HUES64 (cell line): ENCODE measurements at regions not wholly inside any gene's neighbourhood (a gene's known extent, or its start where the extent isn't known, plus 50 kb on each side); places are given as distances from the start of the nearest gene placed in this dataset.

ENCODE experiments used
- H3K27ac ChIP-seq: 2 replicates; pipeline ENCODE4 v1.7.0; 2013; ENCODE audit warnings: low read depth, low read length, inconsistent platforms
- H3K27me3 ChIP-seq: 2 replicates; pipeline ENCODE4 v1.6.1; 2013; ENCODE audit warnings: mild to moderate bottlenecking, low read length; ENCODE audit not compliant: insufficient read depth
- H3K36me3 ChIP-seq: 2 replicates; pipeline ENCODE4 v1.6.1; 2013; ENCODE audit warnings: mild to moderate bottlenecking, low read length; ENCODE audit not compliant: insufficient read depth
- H3K4me1 ChIP-seq: 2 replicates; pipeline ENCODE4 v1.6.1; 2013; ENCODE audit warnings: mild to moderate bottlenecking, low read length, moderate library complexity; ENCODE audit not compliant: insufficient read depth
- H3K4me3 ChIP-seq: 2 replicates; pipeline ENCODE4 v1.5.1; 2013; ENCODE audit warnings: mild to moderate bottlenecking, low read length, moderate library complexity
- H3K9ac ChIP-seq: 2 replicates; pipeline ENCODE4 v1.6.1; 2013; ENCODE audit warnings: mild to moderate bottlenecking, low read depth, low read length
- H3K9me3 ChIP-seq: 2 replicates; pipeline ENCODE4 v1.6.1; 2013; ENCODE audit warnings: low read depth, low read length; ENCODE audit not compliant: insufficient read depth
- WGBS: fragments of 150-250, 120-280 bp; methylation state at CpG from one replicate; pipeline ENCODE4 v1.1.7; 2013; ENCODE audit warnings: missing lambda C conversion rate; 5-methylcytosine and 5-hydroxymethylcytosine counted together

- H3K4me1 ChIP-seq: 0 out of 2 replicates have a peak, but pooled peaks cover 7% of the 10 kb centered on the region
- H3K9me3 ChIP-seq: peaks cover 15% of the 10 kb centered on the region
- no peaks in the 10 kb centered on the region for H3K27me3 ChIP-seq
- no peaks in the 10 kb centered on the region for H3K36me3 ChIP-seq
- no peak overlapping the region for H3K27ac ChIP-seq
- 94% methylated on average over 4 of the region's 4 CpGs for WGBS
- no peak overlapping the region for H3K4me3 ChIP-seq
- no peak overlapping the region for H3K9ac ChIP-seq
These were observed 50.3 kb upstream of the SORBS2 start for GRCh38 chr4:185862340-185862739.

GRCh38 chr4:185863946-185864345 lies 52.0 kb upstream of the SORBS2 start:
- peaks cover 7% of the 10 kb centered on the region; the same call in 1 of the 2 replicates for H3K4me1 ChIP-seq
- no peaks in the 10 kb centered on the region for H3K27me3 ChIP-seq
- H3K9me3 ChIP-seq: peaks cover 3% of the 10 kb centered on the region; the same call in 1 of the 2 replicates
- no peak overlapping the region for H3K9ac ChIP-seq
- 100% methylated on average over 1 of the region's 1 CpG for WGBS
- no peaks in the 10 kb centered on the region for H3K36me3 ChIP-seq
- no peak overlapping the region for H3K4me3 ChIP-seq
- no peak overlapping the region for H3K27ac ChIP-seq

- 92% methylated on average over 4 of the region's 4 CpGs for WGBS
- no peak overlapping the region for H3K4me3 ChIP-seq
- H3K27ac ChIP-seq: no peak overlapping the region
- no peaks in the 10 kb centered on the region for H3K36me3 ChIP-seq
- H3K9me3 ChIP-seq: no peaks in the 10 kb centered on the region
- no peaks in the 10 kb centered on the region for H3K27me3 ChIP-seq
- peaks cover 15% of the 10 kb centered on the region; the same call in 1 of the 2 replicates for H3K4me1 ChIP-seq
- no peak overlapping the region for H3K9ac ChIP-seq
These were observed 53.9 kb upstream of the SORBS2 start for GRCh38 chr4:185865901-185866328.

GRCh38 chr4:185867770-185868169 lies 55.8 kb upstream of the SORBS2 start:
- H3K27ac ChIP-seq: no peak overlapping the region
- peaks cover 15% of the 10 kb centered on the region; the same call in 1 of the 2 replicates for H3K4me1 ChIP-seq
- no peaks in the 10 kb centered on the region for H3K36me3 ChIP-seq
- H3K4me3 ChIP-seq: no peak overlapping the region
- 80% methylated on average over 3 of the region's 3 CpGs for WGBS
- H3K27me3 ChIP-seq: no peaks in the 10 kb centered on the region
- H3K9me3 ChIP-seq: no peaks in the 10 kb centered on the region
- H3K9ac ChIP-seq: no peak overlapping the region

- Histone ChIP-seq H3K4me1 (peaks cover 15% of the 10 kb centered on the region; the same call in 1 of the 2 replicates), H3K9me3 (no peaks in the 10 kb centered on the region), H3K27me3 (no peaks in the 10 kb centered on the region), H3K9ac (no peak overlapping the region), H3K27ac (no peak overlapping the region), H3K4me3 (no peak overlapping the region), H3K36me3 (no peaks in the 10 kb centered on the region)
- 94% methylated on average over 2 of the region's 3 CpGs for WGBS
These were observed 57.0 kb upstream of the SORBS2 start for GRCh38 chr4:185868983-185869382.

- H3K9me3 ChIP-seq: no peaks in the 10 kb centered on the region
- peaks cover 15% of the 10 kb centered on the region; the same call in 1 of the 2 replicates for H3K4me1 ChIP-seq
- 98% methylated on average over 2 of the region's 2 CpGs for WGBS
- no peaks in the 10 kb centered on the region for H3K36me3 ChIP-seq
- no peak overlapping the region for H3K27ac ChIP-seq
- no peak overlapping the region for H3K4me3 ChIP-seq
- no peaks in the 10 kb centered on the region for H3K27me3 ChIP-seq
- no peak overlapping the region for H3K9ac ChIP-seq
These were observed 57.4 kb upstream of the SORBS2 start for GRCh38 chr4:185869427-185869826.

- H3K9me3 ChIP-seq: no peaks in the 10 kb centered on the region
- H3K4me3 ChIP-seq: no peak overlapping the region
- H3K4me1 ChIP-seq: peaks cover 15% of the 10 kb centered on the region; the same call in 1 of the 2 replicates
- no peaks in the 10 kb centered on the region for H3K27me3 ChIP-seq
- H3K9ac ChIP-seq: no peak overlapping the region
- no peaks in the 10 kb centered on the region for H3K36me3 ChIP-seq
- WGBS: 91% methylated on average over 14 of the region's 14 CpGs
- H3K27ac ChIP-seq: no peak overlapping the region
These were observed 58.4 kb upstream of the SORBS2 start for GRCh38 chr4:185870366-185870765.

GRCh38 chr4:185872747-185873380 lies 60.9 kb upstream of the SORBS2 start:
- Histone ChIP-seq H3K9ac (no peak overlapping the region), H3K27ac (no peak overlapping the region), H3K36me3 (no peaks in the 10 kb centered on the region), H3K27me3 (no peaks in the 10 kb centered on the region), H3K4me3 (no peak overlapping the region), H3K4me1 (peaks cover 8% of the 10 kb centered on the region; the same call in 1 of the 2 replicates), H3K9me3 (no peaks in the 10 kb centered on the region)
- WGBS: 88% methylated on average over 7 of the region's 7 CpGs

- Histone ChIP-seq H3K9ac (no peak overlapping the region), H3K27me3 (no peaks in the 10 kb centered on the region), H3K36me3 (no peaks in the 10 kb centered on the region), H3K9me3 (no peaks in the 10 kb centered on the region), H3K27ac (no peak overlapping the region), H3K4me3 (no peak overlapping the region), H3K4me1 (0 out of 2 replicates have a peak, but pooled peaks cover 4% of the 10 kb centered on the region)
- WGBS: 84% methylated on average over 2 of the region's 3 CpGs
These were observed 62.7 kb upstream of the SORBS2 start for GRCh38 chr4:185874516-185875230.

- H3K9me3 ChIP-seq: no peaks in the 10 kb centered on the region
- WGBS: 81% methylated on average over 6 of the region's 6 CpGs
- H3K27ac ChIP-seq: no peak overlapping the region
These were observed 63.4 kb upstream of the SORBS2 start for GRCh38 chr4:185875316-185875907.

GRCh38 chr4:185878633-185879032 lies 66.6 kb upstream of the SORBS2 start:
- H3K4me1 ChIP-seq: no peaks in the 10 kb centered on the region
- H3K27me3 ChIP-seq: no peaks in the 10 kb centered on the region
- 92% methylated on average over 14 of the region's 14 CpGs for WGBS
- no peak overlapping the region for H3K9ac ChIP-seq
- no peak overlapping the region for H3K27ac ChIP-seq
- H3K9me3 ChIP-seq: peaks cover 6% of the 10 kb centered on the region; the same call in 1 of the 2 replicates
- H3K4me3 ChIP-seq: no peak overlapping the region
- H3K36me3 ChIP-seq: no peaks in the 10 kb centered on the region

More at GRCh38 chr4:185875316-185875907, 63.4 kb upstream of the SORBS2 start:
- no peak overlapping the region for H3K9ac ChIP-seq
- no peak overlapping the region for H3K4me3 ChIP-seq
- H3K36me3 ChIP-seq: no peaks in the 10 kb centered on the region
- no peaks in the 10 kb centered on the region for H3K4me1 ChIP-seq
- no peaks in the 10 kb centered on the region for H3K27me3 ChIP-seq
